HepG2 (cell line): ENCODE measurements at regions not wholly inside any gene's neighbourhood (a gene's known extent, or its start where the extent isn't known, plus 50 kb on each side); places are given as distances from the start of the nearest gene placed in this dataset.

Source experiments
- TAF1 ChIP-seq: sonication (generic); formaldehyde crosslinking; IDR thresholded peaks from 2 replicates; pipeline ENCODE4 v1.4.0; 2020; ENCODE audit warnings: missing genetic modification reagents
- XBP1 ChIP-seq: sonication (generic); formaldehyde crosslinking; IDR thresholded peaks from 2 replicates; pipeline ENCODE4 v1.5.0; 2020; ENCODE audit warnings: missing genetic modification reagents
- ZNF337 ChIP-seq: sonication (generic); formaldehyde crosslinking; IDR thresholded peaks from 2 replicates; pipeline ENCODE4 v1.5.1; 2020; ENCODE audit warnings: missing genetic modification reagents, low read depth, mild to moderate bottlenecking, borderline replicate concordance
- TF ChIP-seq, protein P1 (sequence below): sonication (generic); formaldehyde crosslinking; IDR thresholded peaks from 2 replicates; pipeline ENCODE4 v1.4.0; 2020; ENCODE audit warnings: missing genetic modification reagents, borderline replicate concordance

DNA sequence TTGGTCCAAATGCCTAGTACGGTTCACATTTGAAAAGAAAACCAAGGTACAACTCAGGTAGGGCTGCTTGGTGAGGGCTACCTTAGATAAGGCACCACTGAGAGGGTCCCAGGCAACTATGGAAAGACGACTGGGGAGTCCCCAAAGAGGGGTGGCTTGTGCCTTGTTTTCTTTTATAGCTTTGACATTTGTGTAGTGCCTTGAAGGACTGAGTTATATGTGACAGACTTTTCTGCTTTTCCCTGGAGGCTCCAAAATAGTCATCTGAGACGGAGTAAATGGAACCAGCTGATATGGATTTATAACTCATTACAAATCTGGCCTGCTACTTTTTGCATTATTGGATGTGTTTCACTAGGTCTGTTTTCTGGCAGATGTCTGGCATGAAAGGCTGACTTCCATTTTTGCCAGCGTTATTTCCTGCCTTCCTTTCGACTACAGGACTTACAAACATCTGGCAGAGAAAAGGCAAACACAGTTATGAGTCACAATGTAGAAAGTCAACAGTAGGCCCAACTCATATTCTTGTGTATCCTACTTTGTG, 88.2 kb upstream of the IMMP2L start:
- TF ChIP-seq ZNF337 (CRISPR knock-in tag) (no peak), XBP1 (CRISPR knock-in tag) (no peak), TAF1 (CRISPR knock-in tag) (no peak)
- TF ChIP-seq, protein P1, sequence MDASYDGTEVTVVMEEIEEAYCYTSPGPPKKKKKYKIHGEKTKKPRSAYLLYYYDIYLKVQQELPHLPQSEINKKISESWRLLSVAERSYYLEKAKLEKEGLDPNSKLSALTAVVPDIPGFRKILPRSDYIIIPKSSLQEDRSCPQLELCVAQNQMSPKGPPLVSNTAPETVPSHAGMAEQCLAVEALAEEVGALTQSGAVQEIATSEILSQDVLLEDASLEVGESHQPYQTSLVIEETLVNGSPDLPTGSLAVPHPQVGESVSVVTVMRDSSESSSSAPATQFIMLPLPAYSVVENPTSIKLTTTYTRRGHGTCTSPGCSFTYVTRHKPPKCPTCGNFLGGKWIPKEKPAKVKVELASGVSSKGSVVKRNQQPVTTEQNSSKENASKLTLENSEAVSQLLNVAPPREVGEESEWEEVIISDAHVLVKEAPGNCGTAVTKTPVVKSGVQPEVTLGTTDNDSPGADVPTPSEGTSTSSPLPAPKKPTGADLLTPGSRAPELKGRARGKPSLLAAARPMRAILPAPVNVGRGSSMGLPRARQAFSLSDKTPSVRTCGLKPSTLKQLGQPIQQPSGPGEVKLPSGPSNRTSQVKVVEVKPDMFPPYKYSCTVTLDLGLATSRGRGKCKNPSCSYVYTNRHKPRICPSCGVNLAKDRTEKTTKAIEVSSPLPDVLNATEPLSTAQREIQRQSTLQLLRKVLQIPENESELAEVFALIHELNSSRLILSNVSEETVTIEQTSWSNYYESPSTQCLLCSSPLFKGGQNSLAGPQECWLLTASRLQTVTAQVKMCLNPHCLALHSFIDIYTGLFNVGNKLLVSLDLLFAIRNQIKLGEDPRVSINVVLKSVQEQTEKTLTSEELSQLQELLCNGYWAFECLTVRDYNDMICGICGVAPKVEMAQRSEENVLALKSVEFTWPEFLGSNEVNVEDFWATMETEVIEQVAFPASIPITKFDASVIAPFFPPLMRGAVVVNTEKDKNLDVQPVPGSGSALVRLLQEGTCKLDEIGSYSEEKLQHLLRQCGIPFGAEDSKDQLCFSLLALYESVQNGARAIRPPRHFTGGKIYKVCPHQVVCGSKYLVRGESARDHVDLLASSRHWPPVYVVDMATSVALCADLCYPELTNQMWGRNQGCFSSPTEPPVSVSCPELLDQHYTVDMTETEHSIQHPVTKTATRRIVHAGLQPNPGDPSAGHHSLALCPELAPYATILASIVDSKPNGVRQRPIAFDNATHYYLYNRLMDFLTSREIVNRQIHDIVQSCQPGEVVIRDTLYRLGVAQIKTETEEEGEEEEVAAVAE (CRISPR knock-in tag), result no peak
